Liver (tissue), 3 donors: ENCODE measurements at regions not wholly inside any gene's neighbourhood (a gene's known extent, or its start where the extent isn't known, plus 50 kb on each side); places are given as distances from the start of the nearest gene placed in this dataset.

Experiments used
- FOXA2 ChIP-seq: IDR thresholded peaks from 2 replicates; pipeline ENCODE4 v1.6.1; 2016; ENCODE audit warnings: antibody characterized with exemption
- GABPA ChIP-seq, 2 donors: IDR thresholded peaks in 1 of 2; conservative IDR thresholded peaks in 1 of 2; 2 replicates each; pipeline ENCODE4 v1.6.1; 2016; ENCODE audit warnings: antibody characterized with exemption in 2 of 2, mild to moderate bottlenecking in 1 of 2, moderate library complexity in 1 of 2
- HNF4A ChIP-seq, 2 donors: conservative IDR thresholded peaks; 2 replicates each; pipeline ENCODE4 v1.6.1; 2016; ENCODE audit warnings: antibody characterized with exemption in 2 of 2, mild to moderate bottlenecking in 2 of 2
- NR2F2 ChIP-seq: IDR thresholded peaks from 2 replicates; pipeline ENCODE4 v1.6.1; 2016; ENCODE audit warnings: antibody characterized with exemption
- RAD21 ChIP-seq, 2 donors: IDR thresholded peaks; 2 replicates each; pipeline ENCODE4 v1.6.1; 2016; ENCODE audit warnings: antibody characterized with exemption in 2 of 2, mild to moderate bottlenecking in 2 of 2
- SP1 ChIP-seq: IDR thresholded peaks from 2 replicates; pipeline ENCODE4 v1.6.1; 2018; ENCODE audit warnings: antibody characterized with exemption, mild to moderate bottlenecking
- TAF1 ChIP-seq: conservative IDR thresholded peaks from 2 replicates; pipeline ENCODE4 v1.6.1; 2016; ENCODE audit warnings: antibody characterized with exemption, mild to moderate bottlenecking
- YY1 ChIP-seq: IDR thresholded peaks from 2 replicates; pipeline ENCODE4 v1.6.1; 2016; ENCODE audit warnings: antibody characterized with exemption, mild to moderate bottlenecking
- TF ChIP-seq, protein P1 (sequence below): fragments of 150-350 bp; IDR thresholded peaks from 2 replicates; pipeline ENCODE4 v1.5.1; 2017; ENCODE audit warnings: improper control_type of control experiment, low read depth, low read length; ENCODE audit not compliant: missing input control
- TF ChIP-seq, protein P2 (sequence below): IDR thresholded peaks from 2 replicates; pipeline ENCODE4 v1.6.1; 2016; ENCODE audit warnings: antibody characterized with exemption, mild to moderate bottlenecking
- TF ChIP-seq, protein P3 (sequence below): IDR thresholded peaks from 2 replicates; pipeline ENCODE4 v1.6.1; 2016; ENCODE audit warnings: antibody characterized with exemption
- donor health status: healthy.
- donor health status: healthy.

DNA sequence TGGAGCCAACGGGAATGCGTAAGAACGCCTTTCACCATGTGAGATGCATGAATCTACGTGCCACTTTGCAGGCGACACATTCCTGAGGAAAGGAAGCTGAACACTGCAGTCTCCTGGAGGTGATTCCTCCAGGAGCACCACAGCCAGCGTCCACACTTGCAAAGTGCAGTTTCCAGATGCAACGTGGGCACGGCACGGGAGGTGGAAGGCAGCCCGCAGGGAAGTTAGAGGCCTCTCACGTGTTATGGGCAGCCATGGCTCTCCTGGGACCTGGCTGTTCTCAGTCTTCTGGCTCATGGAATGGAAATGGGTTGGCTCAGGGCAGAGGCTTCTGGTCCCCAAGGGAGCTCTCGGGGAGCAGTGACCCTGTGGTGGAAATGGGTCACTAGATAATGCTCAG, 381.0 kb upstream of the IRX4 start:
- TF ChIP-seq, protein P1, sequence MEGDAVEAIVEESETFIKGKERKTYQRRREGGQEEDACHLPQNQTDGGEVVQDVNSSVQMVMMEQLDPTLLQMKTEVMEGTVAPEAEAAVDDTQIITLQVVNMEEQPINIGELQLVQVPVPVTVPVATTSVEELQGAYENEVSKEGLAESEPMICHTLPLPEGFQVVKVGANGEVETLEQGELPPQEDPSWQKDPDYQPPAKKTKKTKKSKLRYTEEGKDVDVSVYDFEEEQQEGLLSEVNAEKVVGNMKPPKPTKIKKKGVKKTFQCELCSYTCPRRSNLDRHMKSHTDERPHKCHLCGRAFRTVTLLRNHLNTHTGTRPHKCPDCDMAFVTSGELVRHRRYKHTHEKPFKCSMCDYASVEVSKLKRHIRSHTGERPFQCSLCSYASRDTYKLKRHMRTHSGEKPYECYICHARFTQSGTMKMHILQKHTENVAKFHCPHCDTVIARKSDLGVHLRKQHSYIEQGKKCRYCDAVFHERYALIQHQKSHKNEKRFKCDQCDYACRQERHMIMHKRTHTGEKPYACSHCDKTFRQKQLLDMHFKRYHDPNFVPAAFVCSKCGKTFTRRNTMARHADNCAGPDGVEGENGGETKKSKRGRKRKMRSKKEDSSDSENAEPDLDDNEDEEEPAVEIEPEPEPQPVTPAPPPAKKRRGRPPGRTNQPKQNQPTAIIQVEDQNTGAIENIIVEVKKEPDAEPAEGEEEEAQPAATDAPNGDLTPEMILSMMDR: no peak
- no peak for TF ChIP-seq TAF1
- no peak for TF ChIP-seq RAD21 (IDR thresholded peaks at IDR 0.05)
- TF ChIP-seq SP1: no peak
- TF ChIP-seq FOXA2: no peak
- no peak for TF ChIP-seq NR2F2
- TF ChIP-seq, protein P2, sequence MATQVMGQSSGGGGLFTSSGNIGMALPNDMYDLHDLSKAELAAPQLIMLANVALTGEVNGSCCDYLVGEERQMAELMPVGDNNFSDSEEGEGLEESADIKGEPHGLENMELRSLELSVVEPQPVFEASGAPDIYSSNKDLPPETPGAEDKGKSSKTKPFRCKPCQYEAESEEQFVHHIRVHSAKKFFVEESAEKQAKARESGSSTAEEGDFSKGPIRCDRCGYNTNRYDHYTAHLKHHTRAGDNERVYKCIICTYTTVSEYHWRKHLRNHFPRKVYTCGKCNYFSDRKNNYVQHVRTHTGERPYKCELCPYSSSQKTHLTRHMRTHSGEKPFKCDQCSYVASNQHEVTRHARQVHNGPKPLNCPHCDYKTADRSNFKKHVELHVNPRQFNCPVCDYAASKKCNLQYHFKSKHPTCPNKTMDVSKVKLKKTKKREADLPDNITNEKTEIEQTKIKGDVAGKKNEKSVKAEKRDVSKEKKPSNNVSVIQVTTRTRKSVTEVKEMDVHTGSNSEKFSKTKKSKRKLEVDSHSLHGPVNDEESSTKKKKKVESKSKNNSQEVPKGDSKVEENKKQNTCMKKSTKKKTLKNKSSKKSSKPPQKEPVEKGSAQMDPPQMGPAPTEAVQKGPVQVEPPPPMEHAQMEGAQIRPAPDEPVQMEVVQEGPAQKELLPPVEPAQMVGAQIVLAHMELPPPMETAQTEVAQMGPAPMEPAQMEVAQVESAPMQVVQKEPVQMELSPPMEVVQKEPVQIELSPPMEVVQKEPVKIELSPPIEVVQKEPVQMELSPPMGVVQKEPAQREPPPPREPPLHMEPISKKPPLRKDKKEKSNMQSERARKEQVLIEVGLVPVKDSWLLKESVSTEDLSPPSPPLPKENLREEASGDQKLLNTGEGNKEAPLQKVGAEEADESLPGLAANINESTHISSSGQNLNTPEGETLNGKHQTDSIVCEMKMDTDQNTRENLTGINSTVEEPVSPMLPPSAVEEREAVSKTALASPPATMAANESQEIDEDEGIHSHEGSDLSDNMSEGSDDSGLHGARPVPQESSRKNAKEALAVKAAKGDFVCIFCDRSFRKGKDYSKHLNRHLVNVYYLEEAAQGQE: no peak
- TF ChIP-seq, protein P3, sequence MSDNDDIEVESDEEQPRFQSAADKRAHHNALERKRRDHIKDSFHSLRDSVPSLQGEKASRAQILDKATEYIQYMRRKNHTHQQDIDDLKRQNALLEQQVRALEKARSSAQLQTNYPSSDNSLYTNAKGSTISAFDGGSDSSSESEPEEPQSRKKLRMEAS: no peak
- no peak for TF ChIP-seq HNF4A (conservative IDR thresholded peaks at IDR 0.05)
- no peak for TF ChIP-seq GABPA (IDR thresholded peaks at IDR 0.05 in 1 of 2, conservative IDR thresholded peaks at IDR 0.05 in 1 of 2)
- no peak for TF ChIP-seq YY1
